IPS-18a (cell line): ENCODE measurements at regions not wholly inside any gene's neighbourhood (a gene's known extent, or its start where the extent isn't known, plus 50 kb on each side); places are given as distances from the start of the nearest gene placed in this dataset.

Source experiments
- H3K27ac ChIP-seq: one replicate; pipeline ENCODE4 v1.5.1; 2013; ENCODE audit warnings: low read length
- H3K27me3 ChIP-seq: one replicate; pipeline ENCODE4 v1.6.1; 2013; ENCODE audit warnings: mild to moderate bottlenecking, low read length; ENCODE audit not compliant: control insufficient read depth, insufficient read depth
- H3K36me3 ChIP-seq: one replicate; pipeline ENCODE4 v1.6.1; 2013; ENCODE audit warnings: low read depth, low read length; ENCODE audit not compliant: control insufficient read depth
- H3K4me1 ChIP-seq: one replicate; pipeline ENCODE4 v1.6.1; 2013; ENCODE audit warnings: low read depth, low read length; ENCODE audit not compliant: control insufficient read depth
- H3K4me3 ChIP-seq: one replicate; pipeline ENCODE4 v1.5.1; 2013; ENCODE audit warnings: low read length
- H3K9ac ChIP-seq: one replicate; pipeline ENCODE4 v1.6.1; 2013; ENCODE audit warnings: mild to moderate bottlenecking, low read length, moderate library complexity
- H3K9me3 ChIP-seq: one replicate; pipeline ENCODE4 v1.6.1; 2013; ENCODE audit warnings: low read depth, low read length; ENCODE audit not compliant: control insufficient read depth

GRCh38 chr1:201628490-201628889, 89.6 kb downstream of the NAV1 start:
- no peaks in the 10 kb centered on the region for H3K36me3 ChIP-seq
- H3K4me1 ChIP-seq = peaks cover 8% of the 10 kb centered on the region
- no peaks in the 10 kb centered on the region for H3K27me3 ChIP-seq
- H3K4me3 ChIP-seq = no peak overlapping the region
- H3K27ac ChIP-seq = no peak overlapping the region
- no peaks in the 10 kb centered on the region for H3K9me3 ChIP-seq
- H3K9ac ChIP-seq = no peak overlapping the region

- H3K9ac ChIP-seq = no peak overlapping the region
- no peaks in the 10 kb centered on the region for H3K9me3 ChIP-seq
- H3K36me3 ChIP-seq = no peaks in the 10 kb centered on the region
- H3K27me3 ChIP-seq = no peaks in the 10 kb centered on the region
- no peak overlapping the region for H3K27ac ChIP-seq
- H3K4me1 ChIP-seq = peaks cover 11% of the 10 kb centered on the region
- H3K4me3 ChIP-seq = no peak overlapping the region
Observed at GRCh38 chr1:201630582-201630981, 91.7 kb downstream of the NAV1 start.

GRCh38 chr1:201631037-201631436, 92.1 kb downstream of the NAV1 start:
- H3K4me1 ChIP-seq = peaks cover 15% of the 10 kb centered on the region
- H3K27ac ChIP-seq = no peak overlapping the region
- H3K4me3 ChIP-seq = no peak overlapping the region
- H3K9me3 ChIP-seq = no peaks in the 10 kb centered on the region
- H3K9ac ChIP-seq = no peak overlapping the region
- no peaks in the 10 kb centered on the region for H3K36me3 ChIP-seq
- H3K27me3 ChIP-seq = no peaks in the 10 kb centered on the region

- H3K36me3 ChIP-seq = no peaks in the 10 kb centered on the region
- H3K27me3 ChIP-seq = no peaks in the 10 kb centered on the region
- no peaks in the 10 kb centered on the region for H3K9me3 ChIP-seq
- no peak overlapping the region for H3K9ac ChIP-seq
- no peak overlapping the region for H3K27ac ChIP-seq
- no peak overlapping the region for H3K4me3 ChIP-seq
- peaks cover 26% of the 10 kb centered on the region for H3K4me1 ChIP-seq
Observed at GRCh38 chr1:201632364-201632952, 93.5 kb downstream of the NAV1 start.

GRCh38 chr1:201633297-201633696, 94.4 kb downstream of the NAV1 start:
- Histone ChIP-seq H3K9me3 (no peaks in the 10 kb centered on the region), H3K27ac (no peak overlapping the region), H3K36me3 (no peaks in the 10 kb centered on the region), H3K27me3 (no peaks in the 10 kb centered on the region), H3K9ac (no peak overlapping the region), H3K4me3 (no peak overlapping the region), H3K4me1 (peaks cover 24% of the 10 kb centered on the region)

GRCh38 chr1:201633811-201634210, 94.9 kb downstream of the NAV1 start:
- peaks cover 19% of the 10 kb centered on the region for H3K4me1 ChIP-seq

GRCh38 chr1:201634261-201634660, 95.3 kb downstream of the NAV1 start:
- H3K4me3 ChIP-seq = no peak overlapping the region
- H3K27me3 ChIP-seq = no peaks in the 10 kb centered on the region
- H3K9ac ChIP-seq = no peak overlapping the region
- no peak overlapping the region for H3K27ac ChIP-seq
- H3K9me3 ChIP-seq = no peaks in the 10 kb centered on the region
- H3K36me3 ChIP-seq = no peaks in the 10 kb centered on the region
- peaks cover 18% of the 10 kb centered on the region for H3K4me1 ChIP-seq

More at GRCh38 chr1:201633811-201634210, 94.9 kb downstream of the NAV1 start:
- no peaks in the 10 kb centered on the region for H3K36me3 ChIP-seq
- no peak overlapping the region for H3K9ac ChIP-seq
- H3K27me3 ChIP-seq = no peaks in the 10 kb centered on the region
- no peak overlapping the region for H3K4me3 ChIP-seq
- no peak overlapping the region for H3K27ac ChIP-seq
- H3K9me3 ChIP-seq = no peaks in the 10 kb centered on the region

GRCh38 chr1:201636097-201636496, 97.2 kb downstream of the NAV1 start:
- Histone ChIP-seq H3K4me1 (peaks cover 18% of the 10 kb centered on the region), H3K36me3 (no peaks in the 10 kb centered on the region), H3K9me3 (no peaks in the 10 kb centered on the region), H3K9ac (no peak overlapping the region), H3K4me3 (no peak overlapping the region), H3K27ac (no peak overlapping the region), H3K27me3 (no peaks in the 10 kb centered on the region)

- Histone ChIP-seq H3K9ac (no peak overlapping the region), H3K4me1 (peaks cover 18% of the 10 kb centered on the region), H3K9me3 (no peaks in the 10 kb centered on the region), H3K4me3 (no peak overlapping the region), H3K27me3 (no peaks in the 10 kb centered on the region), H3K36me3 (no peaks in the 10 kb centered on the region), H3K27ac (no peak overlapping the region)
Observed at GRCh38 chr1:201636510-201636971, 97.6 kb downstream of the NAV1 start.

- Histone ChIP-seq H3K4me3 (no peak overlapping the region), H3K9ac (no peak overlapping the region), H3K27ac (no peak overlapping the region), H3K4me1 (peaks cover 18% of the 10 kb centered on the region), H3K27me3 (no peaks in the 10 kb centered on the region), H3K9me3 (no peaks in the 10 kb centered on the region), H3K36me3 (no peaks in the 10 kb centered on the region)
Observed at GRCh38 chr1:201637282-201638079, 98.6 kb downstream of the NAV1 start.

GRCh38 chr1:201639391-201639790, 100.5 kb downstream of the NAV1 start:
- Histone ChIP-seq H3K9me3 (no peaks in the 10 kb centered on the region), H3K4me1 (peaks cover 18% of the 10 kb centered on the region), H3K4me3 (no peak overlapping the region), H3K36me3 (no peaks in the 10 kb centered on the region), H3K27me3 (no peaks in the 10 kb centered on the region), H3K27ac (no peak overlapping the region), H3K9ac (no peak overlapping the region)

- H3K27ac ChIP-seq = no peak overlapping the region
- no peaks in the 10 kb centered on the region for H3K9me3 ChIP-seq
- H3K27me3 ChIP-seq = no peaks in the 10 kb centered on the region
- H3K36me3 ChIP-seq = no peaks in the 10 kb centered on the region
- H3K9ac ChIP-seq = no peak overlapping the region
- no peak overlapping the region for H3K4me3 ChIP-seq
- H3K4me1 ChIP-seq = peaks cover 18% of the 10 kb centered on the region
Observed at GRCh38 chr1:201639826-201640225, 100.9 kb downstream of the NAV1 start.
